HepG2 (cell line): ENCODE measurements at regions not wholly inside any gene's neighbourhood (a gene's known extent, or its start where the extent isn't known, plus 50 kb on each side); places are given as distances from the start of the nearest gene placed in this dataset.

Experiments used
- EP300 ChIP-seq, 3 experiments: sonication (generic) in 1 of 3; formaldehyde crosslinking in 1 of 3; IDR thresholded peaks; 2 replicates each; pipeline versions ENCODE4 v1.5.1 to v1.6.1; 2011 to 2020; ENCODE audit warnings: low read depth in 2 of 3, low read length in 2 of 3, borderline replicate concordance in 1 of 3, improper control_type of control experiment in 1 of 3, mild to moderate bottlenecking in 1 of 3, missing genetic modification reagents in 1 of 3, moderate library complexity in 1 of 3
- HNF4A ChIP-seq: sonication (generic); formaldehyde crosslinking; IDR thresholded peaks from 2 replicates; pipeline ENCODE4 v1.4.0; 2020; ENCODE audit warnings: missing genetic modification reagents
- NR1H2 ChIP-seq: sonication (generic); formaldehyde crosslinking; IDR thresholded peaks from 2 replicates; pipeline ENCODE4 v1.8.1; 2022; ENCODE audit warnings: low read depth, missing genetic modification reagents, borderline replicate concordance
- YY1 ChIP-seq: IDR thresholded peaks from 2 replicates; pipeline ENCODE4 v1.6.1; 2011; ENCODE audit warnings: low read length, low read depth, moderate library complexity, mild to moderate bottlenecking; ENCODE audit not compliant: insufficient read depth, insufficient replicate concordance
- ZBTB26 ChIP-seq: IDR thresholded peaks from 2 replicates; pipeline ENCODE4 v1.6.1; 2016; ENCODE audit warnings: missing compliant biosample characterization, missing genetic modification reagents, borderline replicate concordance
- ZNF432 ChIP-seq: sonication (generic); formaldehyde crosslinking; IDR thresholded peaks from 2 replicates; pipeline ENCODE4 v1.5.0; 2020; ENCODE audit warnings: missing genetic modification reagents, mild to moderate bottlenecking, borderline replicate concordance
- ZNF589 ChIP-seq: sonication (generic); formaldehyde crosslinking; conservative IDR thresholded peaks from 2 replicates; pipeline ENCODE4 v1.8.0; 2022; ENCODE audit warnings: mild to moderate bottlenecking, moderate library complexity, missing genetic modification reagents
- ZNF746 ChIP-seq: sonication (generic); formaldehyde crosslinking; IDR thresholded peaks from 2 replicates; pipeline ENCODE4 v1.8.0; 2022; ENCODE audit warnings: mild to moderate bottlenecking, missing genetic modification reagents
- ZNF75D ChIP-seq: sonication (generic); formaldehyde crosslinking; IDR thresholded peaks from 2 replicates; pipeline ENCODE4 v1.8.1; 2023; ENCODE audit warnings: missing genetic modification reagents, mild to moderate bottlenecking, borderline replicate concordance
- TF ChIP-seq, protein P1 (sequence below): sonication (generic); formaldehyde crosslinking; IDR thresholded peaks from 2 replicates; pipeline ENCODE4 v1.5.0; 2020; ENCODE audit warnings: mild to moderate bottlenecking, missing genetic modification reagents, moderate library complexity
- TF ChIP-seq, protein P2 (sequence below): sonication (generic); formaldehyde crosslinking; IDR thresholded peaks from 2 replicates; pipeline ENCODE4 v1.5.0; 2020; ENCODE audit warnings: missing genetic modification reagents
- TF ChIP-seq, protein P3 (sequence below): sonication (generic); formaldehyde crosslinking; IDR thresholded peaks from 2 replicates; pipeline ENCODE4 v1.4.0; 2020; ENCODE audit warnings: missing genetic modification reagents, borderline replicate concordance

DNA sequence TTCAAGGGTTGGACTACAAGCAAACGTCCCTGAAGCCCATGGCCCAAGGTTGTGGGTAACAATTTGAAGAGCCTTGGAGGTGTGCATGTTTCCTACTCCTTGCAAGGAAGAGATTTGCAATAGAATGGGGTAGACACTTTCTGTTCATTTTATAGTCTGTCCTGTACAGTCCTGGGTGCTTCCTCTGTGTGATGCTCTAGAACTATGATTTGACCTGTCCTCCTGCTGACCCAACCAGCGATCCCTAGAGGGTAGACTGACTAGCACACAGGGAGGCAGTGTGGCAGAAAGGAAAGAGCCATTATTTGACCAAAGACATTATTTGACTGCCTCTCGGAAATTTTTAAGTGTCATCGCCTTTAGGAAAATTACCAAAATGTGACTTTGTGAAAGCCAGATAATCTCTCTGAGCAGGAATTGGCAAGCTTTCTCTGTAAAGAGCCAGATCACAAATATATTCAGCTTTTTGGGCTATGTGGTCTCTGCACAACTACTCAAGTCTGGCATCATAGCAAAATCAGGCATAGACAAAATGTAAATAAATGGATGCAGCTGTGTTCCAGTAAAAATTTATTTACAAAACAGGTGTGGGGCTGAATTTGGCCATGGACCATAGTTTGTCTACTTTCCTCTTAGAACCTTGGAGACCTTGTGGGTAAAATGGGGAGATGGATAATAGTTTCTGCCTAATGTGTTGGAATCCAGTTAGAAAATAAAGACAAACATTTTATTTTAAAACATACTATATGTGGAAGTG, 106.8 kb downstream of the DMRT2 start:
- TF ChIP-seq ZNF589 (CRISPR knock-in tag) = no peak
- no peak for TF ChIP-seq HNF4A (CRISPR knock-in tag)
- TF ChIP-seq ZBTB26 (CRISPR knock-in tag) = no peak
- TF ChIP-seq ZNF746 (CRISPR knock-in tag) = no peak
- no peak for TF ChIP-seq YY1
- no peak for TF ChIP-seq NR1H2 (CRISPR knock-in tag)
- TF ChIP-seq, protein P1, sequence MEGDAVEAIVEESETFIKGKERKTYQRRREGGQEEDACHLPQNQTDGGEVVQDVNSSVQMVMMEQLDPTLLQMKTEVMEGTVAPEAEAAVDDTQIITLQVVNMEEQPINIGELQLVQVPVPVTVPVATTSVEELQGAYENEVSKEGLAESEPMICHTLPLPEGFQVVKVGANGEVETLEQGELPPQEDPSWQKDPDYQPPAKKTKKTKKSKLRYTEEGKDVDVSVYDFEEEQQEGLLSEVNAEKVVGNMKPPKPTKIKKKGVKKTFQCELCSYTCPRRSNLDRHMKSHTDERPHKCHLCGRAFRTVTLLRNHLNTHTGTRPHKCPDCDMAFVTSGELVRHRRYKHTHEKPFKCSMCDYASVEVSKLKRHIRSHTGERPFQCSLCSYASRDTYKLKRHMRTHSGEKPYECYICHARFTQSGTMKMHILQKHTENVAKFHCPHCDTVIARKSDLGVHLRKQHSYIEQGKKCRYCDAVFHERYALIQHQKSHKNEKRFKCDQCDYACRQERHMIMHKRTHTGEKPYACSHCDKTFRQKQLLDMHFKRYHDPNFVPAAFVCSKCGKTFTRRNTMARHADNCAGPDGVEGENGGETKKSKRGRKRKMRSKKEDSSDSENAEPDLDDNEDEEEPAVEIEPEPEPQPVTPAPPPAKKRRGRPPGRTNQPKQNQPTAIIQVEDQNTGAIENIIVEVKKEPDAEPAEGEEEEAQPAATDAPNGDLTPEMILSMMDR (CRISPR knock-in tag) = no peak
- TF ChIP-seq, protein P2, sequence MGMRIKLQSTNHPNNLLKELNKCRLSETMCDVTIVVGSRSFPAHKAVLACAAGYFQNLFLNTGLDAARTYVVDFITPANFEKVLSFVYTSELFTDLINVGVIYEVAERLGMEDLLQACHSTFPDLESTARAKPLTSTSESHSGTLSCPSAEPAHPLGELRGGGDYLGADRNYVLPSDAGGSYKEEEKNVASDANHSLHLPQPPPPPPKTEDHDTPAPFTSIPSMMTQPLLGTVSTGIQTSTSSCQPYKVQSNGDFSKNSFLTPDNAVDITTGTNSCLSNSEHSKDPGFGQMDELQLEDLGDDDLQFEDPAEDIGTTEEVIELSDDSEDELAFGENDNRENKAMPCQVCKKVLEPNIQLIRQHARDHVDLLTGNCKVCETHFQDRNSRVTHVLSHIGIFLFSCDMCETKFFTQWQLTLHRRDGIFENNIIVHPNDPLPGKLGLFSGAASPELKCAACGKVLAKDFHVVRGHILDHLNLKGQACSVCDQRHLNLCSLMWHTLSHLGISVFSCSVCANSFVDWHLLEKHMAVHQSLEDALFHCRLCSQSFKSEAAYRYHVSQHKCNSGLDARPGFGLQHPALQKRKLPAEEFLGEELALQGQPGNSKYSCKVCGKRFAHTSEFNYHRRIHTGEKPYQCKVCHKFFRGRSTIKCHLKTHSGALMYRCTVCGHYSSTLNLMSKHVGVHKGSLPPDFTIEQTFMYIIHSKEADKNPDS (CRISPR knock-in tag) = no peak
- no peak for TF ChIP-seq ZNF432 (CRISPR knock-in tag)
- TF ChIP-seq, protein P3, sequence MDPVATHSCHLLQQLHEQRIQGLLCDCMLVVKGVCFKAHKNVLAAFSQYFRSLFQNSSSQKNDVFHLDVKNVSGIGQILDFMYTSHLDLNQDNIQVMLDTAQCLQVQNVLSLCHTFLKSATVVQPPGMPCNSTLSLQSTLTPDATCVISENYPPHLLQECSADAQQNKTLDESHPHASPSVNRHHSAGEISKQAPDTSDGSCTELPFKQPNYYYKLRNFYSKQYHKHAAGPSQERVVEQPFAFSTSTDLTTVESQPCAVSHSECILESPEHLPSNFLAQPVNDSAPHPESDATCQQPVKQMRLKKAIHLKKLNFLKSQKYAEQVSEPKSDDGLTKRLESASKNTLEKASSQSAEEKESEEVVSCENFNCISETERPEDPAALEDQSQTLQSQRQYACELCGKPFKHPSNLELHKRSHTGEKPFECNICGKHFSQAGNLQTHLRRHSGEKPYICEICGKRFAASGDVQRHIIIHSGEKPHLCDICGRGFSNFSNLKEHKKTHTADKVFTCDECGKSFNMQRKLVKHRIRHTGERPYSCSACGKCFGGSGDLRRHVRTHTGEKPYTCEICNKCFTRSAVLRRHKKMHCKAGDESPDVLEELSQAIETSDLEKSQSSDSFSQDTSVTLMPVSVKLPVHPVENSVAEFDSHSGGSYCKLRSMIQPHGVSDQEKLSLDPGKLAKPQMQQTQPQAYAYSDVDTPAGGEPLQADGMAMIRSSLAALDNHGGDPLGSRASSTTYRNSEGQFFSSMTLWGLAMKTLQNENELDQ (CRISPR knock-in tag) = no peak
- TF ChIP-seq EP300 (IDR thresholded peaks at IDR 0.05; ENCODE audit: low read depth in 2 of 2, low read length in 2 of 2) = no peak
- no peak for TF ChIP-seq EP300 (CRISPR knock-in tag; IDR thresholded peaks at IDR 0.05; ENCODE audit: borderline replicate concordance)
- TF ChIP-seq ZNF75D (CRISPR knock-in tag) = no peak
